Astrocyte (in vitro differentiated cells and primary cell): ENCODE measurements at regions not wholly inside any gene's neighbourhood (a gene's known extent, or its start where the extent isn't known, plus 50 kb on each side); places are given as distances from the start of the nearest gene placed in this dataset.

Experiments
- DNase-seq: peaks from one replicate; pipeline ENCODE4 v3.0.0-alpha.2; 2010; ENCODE audit warnings: low read depth
- FAIRE-seq: peaks from 2 replicates; lab custom pipeline; 2011; peaks lifted over from hg19 to GRCh38; lab: Jason Lieb, UNC
- H2AFZ ChIP-seq: 2 replicates; pipeline ENCODE4 v1.6.0; 2012; ENCODE audit warnings: low read depth, low read length, inconsistent platforms
- H3K27ac ChIP-seq: 2 replicates; pipeline ENCODE4 v1.5.1; 2011; ENCODE audit warnings: low read depth, low read length, inconsistent platforms
- H3K27me3 ChIP-seq: 2 replicates; pipeline ENCODE4 v1.6.0; 2011; ENCODE audit warnings: low read length, inconsistent platforms; ENCODE audit not compliant: insufficient read depth
- H3K36me3 ChIP-seq: 2 replicates; pipeline ENCODE4 v1.5.1; 2011; ENCODE audit warnings: low read length, inconsistent platforms; ENCODE audit not compliant: insufficient read depth
- H3K4me1 ChIP-seq: 2 replicates; pipeline ENCODE4 v1.5.1; 2011; ENCODE audit warnings: low read length, inconsistent platforms; ENCODE audit not compliant: insufficient read depth
- H3K4me2 ChIP-seq: 2 replicates; pipeline ENCODE4 v1.6.0; 2012; ENCODE audit warnings: low read length, inconsistent platforms
- H3K4me3 ChIP-seq: 2 replicates; pipeline ENCODE4 v1.5.1; 2011; ENCODE audit warnings: low read depth, mild to moderate bottlenecking, low read length, inconsistent platforms; ENCODE audit not compliant: insufficient read depth
- H3K79me2 ChIP-seq: 2 replicates; pipeline ENCODE4 v1.6.0; 2012; ENCODE audit warnings: mild to moderate bottlenecking, low read length, inconsistent platforms; ENCODE audit not compliant: insufficient read depth
- H3K9ac ChIP-seq: 2 replicates; pipeline ENCODE4 v1.6.0; 2012; ENCODE audit warnings: mild to moderate bottlenecking, low read length, inconsistent platforms
- H3K9me3 ChIP-seq: 2 replicates; pipeline ENCODE4 v1.5.1; 2012; ENCODE audit warnings: low read depth, mild to moderate bottlenecking, low read length, inconsistent platforms; ENCODE audit not compliant: insufficient read depth
- H4K20me1 ChIP-seq: 2 replicates; pipeline ENCODE4 v1.6.0; 2012; ENCODE audit warnings: low read length, inconsistent platforms; ENCODE audit not compliant: insufficient read depth
- H3K27ac Mint-ChIP-seq: one replicate; pipeline ENCODE4 v1.8.0; 2021; ENCODE audit warnings: mild to moderate bottlenecking, mixed read lengths; ENCODE audit not compliant: unreplicated experiment
- H3K27me3 Mint-ChIP-seq: one replicate; pipeline ENCODE4 v1.8.0; 2021; ENCODE audit warnings: low read depth, mixed read lengths; ENCODE audit not compliant: unreplicated experiment
- H3K36me3 Mint-ChIP-seq: one replicate; pipeline ENCODE4 v1.8.0; 2021; ENCODE audit warnings: low read depth, mixed read lengths; ENCODE audit not compliant: unreplicated experiment
- H3K4me1 Mint-ChIP-seq: one replicate; pipeline ENCODE4 v1.8.0; 2021; ENCODE audit warnings: low read depth, mixed read lengths; ENCODE audit not compliant: unreplicated experiment
- H3K4me3 Mint-ChIP-seq: one replicate; pipeline ENCODE4 v1.8.0; 2021; ENCODE audit warnings: mild to moderate bottlenecking, moderate library complexity, mixed read lengths; ENCODE audit not compliant: unreplicated experiment
- H3K9me3 Mint-ChIP-seq: one replicate; pipeline ENCODE4 v1.8.0; 2021; ENCODE audit warnings: mild to moderate bottlenecking, mixed read lengths; ENCODE audit not compliant: unreplicated experiment
- EZH2 ChIP-seq: IDR thresholded peaks from 2 replicates; pipeline ENCODE4 v1.6.1; 2012; ENCODE audit warnings: mild to moderate bottlenecking, low read length, inconsistent platforms; ENCODE audit not compliant: insufficient read depth
- TF ChIP-seq, protein P1 (sequence below): IDR thresholded peaks from 2 replicates; pipeline ENCODE4 v1.5.1; 2011; ENCODE audit warnings: low read depth, mild to moderate bottlenecking, inconsistent platforms, low read length, moderate library complexity; ENCODE audit not compliant: insufficient read depth

DNA sequence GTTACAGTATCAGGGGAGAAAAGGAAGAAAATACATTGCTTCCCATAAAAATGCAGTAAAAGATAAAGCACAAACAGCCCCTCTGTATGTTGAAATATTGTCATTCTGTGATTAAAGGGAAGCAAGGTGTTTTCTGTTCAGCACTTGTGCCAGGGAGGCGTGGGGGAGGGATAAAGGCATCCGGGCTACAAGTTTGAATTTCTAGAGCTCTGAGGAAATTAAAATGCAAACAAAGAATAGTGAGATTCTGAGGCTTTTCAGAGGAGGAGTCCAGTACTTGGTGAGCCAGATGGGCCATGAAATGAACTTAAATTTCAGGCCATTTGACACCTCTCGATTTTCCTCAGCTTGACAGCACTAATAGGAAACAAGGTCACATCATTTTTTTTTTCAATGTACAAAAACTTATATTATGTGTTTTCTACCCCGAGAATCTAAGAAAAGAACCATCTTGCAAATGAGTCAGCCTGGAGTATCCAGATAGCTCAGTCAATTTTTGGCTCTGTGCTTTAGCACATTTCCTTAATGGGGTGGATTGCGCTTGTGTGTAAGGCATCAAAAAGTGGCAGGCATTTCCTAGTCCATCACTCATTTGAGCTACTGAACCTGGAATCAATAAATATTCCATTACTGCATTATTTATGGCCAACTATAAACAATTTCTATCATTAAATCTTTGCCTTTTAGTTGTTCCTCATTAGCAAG is 640.8 kb upstream of the TBL1XR1 start:
- Histone ChIP-seq H3K27me3 (no peaks in the 10 kb centered on the region), H4K20me1 (no peaks in the 10 kb centered on the region), H3K9ac (no peak overlapping the region), H3K27ac (no peak overlapping the region), H3K4me3 (no peak overlapping the region), H3K4me1 (peaks cover 18% of the 10 kb centered on the region), H3K79me2 (no peaks in the 10 kb centered on the region), H2AFZ (no peak overlapping the region), H3K9me3 (no peaks in the 10 kb centered on the region), H3K36me3 (no peaks in the 10 kb centered on the region), H3K4me2 (no peak overlapping the region)
- Mint-ChIP-seq H3K27me3 (no peaks in the 10 kb centered on the region), H3K9me3 (no peaks in the 10 kb centered on the region), H3K4me3 (no peak overlapping the region), H3K36me3 (no peaks in the 10 kb centered on the region), H3K27ac (no peak overlapping the region), H3K4me1 (peaks cover 33% of the 10 kb centered on the region)
- TF ChIP-seq EZH2: no peak
- TF ChIP-seq, protein P1, sequence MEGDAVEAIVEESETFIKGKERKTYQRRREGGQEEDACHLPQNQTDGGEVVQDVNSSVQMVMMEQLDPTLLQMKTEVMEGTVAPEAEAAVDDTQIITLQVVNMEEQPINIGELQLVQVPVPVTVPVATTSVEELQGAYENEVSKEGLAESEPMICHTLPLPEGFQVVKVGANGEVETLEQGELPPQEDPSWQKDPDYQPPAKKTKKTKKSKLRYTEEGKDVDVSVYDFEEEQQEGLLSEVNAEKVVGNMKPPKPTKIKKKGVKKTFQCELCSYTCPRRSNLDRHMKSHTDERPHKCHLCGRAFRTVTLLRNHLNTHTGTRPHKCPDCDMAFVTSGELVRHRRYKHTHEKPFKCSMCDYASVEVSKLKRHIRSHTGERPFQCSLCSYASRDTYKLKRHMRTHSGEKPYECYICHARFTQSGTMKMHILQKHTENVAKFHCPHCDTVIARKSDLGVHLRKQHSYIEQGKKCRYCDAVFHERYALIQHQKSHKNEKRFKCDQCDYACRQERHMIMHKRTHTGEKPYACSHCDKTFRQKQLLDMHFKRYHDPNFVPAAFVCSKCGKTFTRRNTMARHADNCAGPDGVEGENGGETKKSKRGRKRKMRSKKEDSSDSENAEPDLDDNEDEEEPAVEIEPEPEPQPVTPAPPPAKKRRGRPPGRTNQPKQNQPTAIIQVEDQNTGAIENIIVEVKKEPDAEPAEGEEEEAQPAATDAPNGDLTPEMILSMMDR: no peak
- peak; percentile 38 for DNase-seq
- FAIRE-seq: no peak

DNA sequence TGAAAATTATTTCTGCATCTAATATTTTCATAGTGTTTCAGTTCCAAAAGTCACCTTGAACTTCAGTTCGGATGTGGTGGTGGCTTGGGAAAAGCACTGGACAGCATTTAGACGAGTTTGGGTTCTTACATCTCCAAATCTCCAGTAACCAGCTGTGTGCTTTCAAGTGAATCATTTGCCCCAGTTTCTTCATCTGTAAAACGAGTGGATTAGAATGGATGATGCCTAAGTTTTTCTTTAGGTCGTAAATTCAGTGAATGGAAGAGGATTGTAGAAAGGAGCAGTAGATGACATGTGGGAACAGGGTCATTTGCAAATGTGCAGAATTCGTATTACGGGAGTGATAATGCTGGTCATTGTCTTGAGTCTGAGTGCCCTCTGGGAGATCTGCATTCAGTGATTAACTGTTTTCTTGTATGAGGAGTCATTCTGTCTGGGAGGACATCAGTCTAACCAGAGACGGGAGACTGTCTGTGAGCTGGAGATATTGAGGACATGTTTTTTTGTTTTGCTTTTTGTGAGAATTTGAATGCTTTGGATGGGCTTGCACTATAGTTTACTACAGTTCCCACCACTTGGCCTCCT is 641.6 kb upstream of the TBL1XR1 start:
- no peak overlapping the region for H3K27ac ChIP-seq
- no peak overlapping the region for H3K4me3 Mint-ChIP-seq

More for the DNA sequence above, 641.6 kb upstream of the TBL1XR1 start:
- Histone ChIP-seq H3K27me3 (no peaks in the 10 kb centered on the region), H4K20me1 (no peaks in the 10 kb centered on the region), H3K79me2 (no peaks in the 10 kb centered on the region), H3K9ac (no peak overlapping the region), H2AFZ (no peak overlapping the region), H3K4me1 (peaks cover 18% of the 10 kb centered on the region), H3K4me2 (no peak overlapping the region), H3K36me3 (no peaks in the 10 kb centered on the region), H3K4me3 (no peak overlapping the region), H3K9me3 (no peaks in the 10 kb centered on the region)
- TF ChIP-seq, protein P1: no peak
- no peak for TF ChIP-seq EZH2
- no peaks in the 10 kb centered on the region for H3K27me3 Mint-ChIP-seq
- DNase-seq: no peak
- no peak overlapping the region for H3K27ac Mint-ChIP-seq
- no peaks in the 10 kb centered on the region for H3K9me3 Mint-ChIP-seq
- no peaks in the 10 kb centered on the region for H3K36me3 Mint-ChIP-seq
- FAIRE-seq: no peak
- peaks cover 30% of the 10 kb centered on the region for H3K4me1 Mint-ChIP-seq
